NOMO-1 treated with DMSO at 0.1 percent for 48 hours (cell line): ENCODE measurements at regions not wholly inside any gene's neighbourhood (a gene's known extent, or its start where the extent isn't known, plus 50 kb on each side); places are given as distances from the start of the nearest gene placed in this dataset.

Experiments used
- DNase-seq: peaks from one replicate; lab custom pipeline; 2025; ENCODE audit not compliant: unreplicated experiment; lab: John Stamatoyannopoulos, UW

- no peak for DNase-seq
Measured at GRCh38 chr3:46091741-46092701, 64.7 kb upstream of the XCR1 start.

DNA sequence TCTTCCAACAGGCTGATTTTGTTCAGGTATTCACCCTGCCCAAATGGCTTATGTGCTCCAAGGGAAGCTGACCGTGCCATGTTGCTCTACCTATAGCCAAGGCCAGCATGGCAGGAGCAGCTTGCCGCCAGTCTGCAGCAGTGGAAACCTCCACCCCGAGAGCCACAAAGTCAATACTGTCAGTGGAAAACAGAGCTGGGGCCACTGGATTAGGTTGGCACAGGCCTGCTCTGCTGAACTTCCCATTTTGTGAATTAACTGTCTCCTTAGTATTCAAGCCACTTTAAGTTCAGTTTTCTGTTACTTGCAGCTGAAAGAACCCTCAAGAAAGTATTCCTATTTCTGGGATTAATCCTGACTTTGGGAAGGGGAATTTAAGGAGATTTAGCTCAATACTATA lies 63.8 kb upstream of the XCR1 start:
- DNase-seq, result peak; percentile 47

DNA sequence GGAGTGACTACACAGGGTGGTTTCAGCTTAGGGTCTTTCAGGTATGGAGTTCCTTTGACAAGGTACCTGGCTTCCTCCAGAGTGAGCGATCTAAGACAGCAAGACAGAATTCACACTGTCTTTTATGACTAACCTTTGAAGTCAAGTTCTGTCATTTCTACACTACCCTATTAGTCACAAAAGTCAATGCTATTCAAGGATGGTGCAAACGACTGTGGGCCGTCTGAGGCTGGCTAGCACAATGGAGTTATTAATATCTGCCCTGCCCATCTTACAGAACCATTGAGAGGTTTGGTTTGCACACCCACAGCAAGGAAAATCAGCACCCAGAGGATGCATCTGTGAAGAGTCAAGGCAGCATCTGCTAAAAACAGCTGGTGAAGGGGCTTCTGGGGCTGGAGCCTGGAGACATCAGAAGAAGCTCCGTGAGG lies 62.9 kb upstream of the XCR1 start:
- DNase-seq, result peak; percentile 54

DNA sequence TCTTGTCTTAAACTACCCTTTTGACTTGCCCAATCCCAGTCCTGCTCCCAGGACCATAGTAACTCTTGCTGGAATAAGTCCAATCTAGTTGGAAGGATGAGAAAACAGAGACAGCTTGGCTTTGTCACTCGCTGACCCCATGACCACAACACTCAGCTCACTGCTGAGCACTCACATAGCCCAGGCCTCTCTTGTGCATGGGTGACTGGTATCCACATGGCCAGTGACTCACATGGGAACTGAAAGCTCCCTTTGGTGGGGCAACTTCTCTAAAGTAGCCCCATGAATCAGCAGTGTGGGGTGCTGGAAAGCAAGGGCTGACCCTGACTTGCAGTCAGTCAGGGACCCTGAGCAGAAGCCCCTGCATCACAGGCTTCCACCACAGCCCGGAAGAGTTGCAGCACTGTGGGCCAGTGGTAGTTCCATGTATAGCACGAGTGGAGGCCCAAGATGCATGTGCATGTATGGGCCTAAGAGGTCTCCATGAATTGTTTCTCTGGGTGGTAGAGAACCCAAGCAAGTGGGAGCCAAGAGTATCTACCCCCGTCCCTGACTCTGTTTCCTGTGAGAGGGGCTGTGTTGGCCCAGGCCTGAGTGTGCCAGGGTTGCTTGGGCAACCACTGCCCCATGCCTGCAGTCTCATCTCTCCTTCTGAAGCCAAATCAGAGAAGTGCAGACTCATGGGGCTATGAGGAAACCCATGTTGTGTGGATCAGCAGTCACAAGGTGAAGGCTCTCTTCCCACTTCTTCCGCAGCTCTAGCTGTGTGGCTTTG lies 62.1 kb upstream of the XCR1 start:
- DNase-seq, result peak; percentile 97

DNA sequence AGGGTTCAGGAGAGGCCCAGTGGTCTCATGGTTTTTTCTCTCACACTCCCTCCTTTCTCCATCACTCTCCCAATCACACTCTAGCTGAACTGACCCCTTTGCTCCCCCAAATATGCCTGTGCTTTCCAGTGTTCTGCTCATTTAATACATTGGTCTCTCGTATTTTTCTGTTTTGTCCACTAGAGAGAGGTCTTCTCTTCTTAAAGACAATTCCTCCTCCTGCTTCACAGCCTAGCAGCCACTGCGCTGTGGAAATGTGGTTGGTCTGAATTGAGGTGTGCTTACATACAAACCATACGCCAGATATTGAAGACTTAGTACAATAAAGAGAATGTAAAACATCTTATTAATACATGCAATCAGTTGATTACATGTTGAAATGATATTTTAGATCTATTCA lies 60.6 kb upstream of the XCR1 start:
- DNase-seq, result peak; percentile 88

GRCh38 chr3:46086986-46087385 lies 59.7 kb upstream of the XCR1 start:
- no peak for DNase-seq

DNA sequence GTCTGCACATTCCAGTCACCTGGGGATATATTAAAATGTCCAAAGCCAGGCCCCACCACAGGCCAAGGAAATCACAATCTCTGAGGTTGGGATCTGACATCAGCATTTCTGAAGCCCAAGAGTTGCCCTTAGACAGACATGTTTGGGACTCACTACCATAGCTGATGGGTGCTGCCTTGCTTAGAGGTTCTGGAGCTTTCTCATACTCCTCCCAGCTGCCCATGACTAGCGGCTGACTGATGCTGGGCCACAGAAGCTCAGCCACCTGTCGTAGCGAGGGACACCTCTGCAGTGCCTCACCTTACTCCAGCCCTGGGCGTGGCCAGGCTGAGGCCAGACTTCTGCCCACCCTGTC lies 58.8 kb upstream of the XCR1 start:
- no peak for DNase-seq

- DNase-seq, result no peak
Measured at GRCh38 chr3:46085421-46086082, 58.3 kb upstream of the XCR1 start.

DNA sequence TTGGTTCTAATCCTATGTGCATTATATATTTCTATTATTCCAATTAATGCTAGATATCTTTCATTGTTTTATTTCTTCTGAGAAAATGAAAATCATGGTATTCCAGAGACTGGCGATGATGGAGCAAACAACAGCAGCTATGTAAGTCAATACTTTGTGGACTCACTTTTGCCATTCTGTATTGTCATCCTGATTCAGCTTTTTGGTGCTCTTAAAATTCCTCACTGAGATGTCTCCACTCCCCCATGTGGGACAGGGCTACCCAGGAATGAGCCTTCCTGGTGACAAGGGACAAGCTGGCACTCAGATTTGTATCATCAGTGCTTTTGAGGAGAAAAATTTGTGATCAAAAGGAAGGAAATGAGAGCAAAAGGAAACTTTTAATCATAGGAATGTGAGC lies 56.7 kb upstream of the XCR1 start:
- no peak for DNase-seq

DNA sequence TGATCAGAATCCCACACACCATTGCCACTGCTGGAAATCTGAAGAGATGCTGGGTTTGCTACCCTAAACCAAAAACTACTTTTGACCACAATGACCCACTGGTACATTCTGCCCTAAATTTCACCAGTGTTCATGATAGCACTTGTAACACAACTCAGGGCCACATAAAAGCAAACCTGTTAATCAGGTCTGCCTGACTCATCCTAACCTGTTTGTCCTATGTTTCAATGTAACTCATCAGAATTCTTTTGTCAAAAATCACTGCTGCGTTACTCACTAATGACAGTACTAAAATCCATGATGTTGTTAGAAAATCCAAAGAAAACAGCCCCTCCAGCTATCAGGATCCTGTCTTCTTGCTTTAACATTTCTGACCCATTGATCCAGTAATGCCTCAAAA lies 55.6 kb upstream of the XCR1 start:
- DNase-seq, result no peak

DNA sequence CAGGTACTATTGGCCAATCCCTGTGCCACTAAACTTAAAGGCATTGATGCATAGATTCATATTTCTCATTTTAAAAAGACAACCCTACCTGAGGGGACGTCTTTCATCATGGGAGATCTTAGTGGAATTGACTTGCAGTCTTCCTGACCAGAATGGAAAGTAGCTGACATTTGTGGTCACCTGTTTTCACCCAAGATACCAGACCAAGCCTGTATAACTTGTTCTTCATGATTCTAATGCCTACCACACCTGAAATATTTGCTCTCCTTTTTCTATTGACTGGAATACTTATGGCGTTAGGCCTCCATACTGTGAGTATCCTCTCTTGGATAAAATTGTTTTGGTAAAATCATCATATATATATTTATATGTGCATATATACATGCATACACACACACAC lies 54.7 kb upstream of the XCR1 start:
- no peak for DNase-seq

DNA sequence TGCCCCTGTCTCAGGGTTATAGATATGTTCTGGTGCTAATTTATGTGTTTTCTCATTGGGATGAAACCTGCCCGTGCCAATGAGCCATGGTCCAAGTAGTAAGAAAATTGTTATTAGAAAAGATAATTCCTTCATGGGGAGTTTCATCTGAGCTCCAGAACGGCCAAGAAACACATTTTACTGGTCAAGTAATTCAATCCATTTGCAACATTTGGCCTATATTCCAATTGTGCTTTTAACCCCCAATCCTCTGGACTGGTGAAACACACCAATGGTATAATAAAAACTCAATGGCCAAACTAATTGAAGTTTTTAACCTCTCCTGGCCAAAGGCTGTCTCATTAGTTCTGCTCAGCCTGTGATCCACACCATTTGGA lies 53.7 kb upstream of the XCR1 start:
- no peak for DNase-seq

DNA sequence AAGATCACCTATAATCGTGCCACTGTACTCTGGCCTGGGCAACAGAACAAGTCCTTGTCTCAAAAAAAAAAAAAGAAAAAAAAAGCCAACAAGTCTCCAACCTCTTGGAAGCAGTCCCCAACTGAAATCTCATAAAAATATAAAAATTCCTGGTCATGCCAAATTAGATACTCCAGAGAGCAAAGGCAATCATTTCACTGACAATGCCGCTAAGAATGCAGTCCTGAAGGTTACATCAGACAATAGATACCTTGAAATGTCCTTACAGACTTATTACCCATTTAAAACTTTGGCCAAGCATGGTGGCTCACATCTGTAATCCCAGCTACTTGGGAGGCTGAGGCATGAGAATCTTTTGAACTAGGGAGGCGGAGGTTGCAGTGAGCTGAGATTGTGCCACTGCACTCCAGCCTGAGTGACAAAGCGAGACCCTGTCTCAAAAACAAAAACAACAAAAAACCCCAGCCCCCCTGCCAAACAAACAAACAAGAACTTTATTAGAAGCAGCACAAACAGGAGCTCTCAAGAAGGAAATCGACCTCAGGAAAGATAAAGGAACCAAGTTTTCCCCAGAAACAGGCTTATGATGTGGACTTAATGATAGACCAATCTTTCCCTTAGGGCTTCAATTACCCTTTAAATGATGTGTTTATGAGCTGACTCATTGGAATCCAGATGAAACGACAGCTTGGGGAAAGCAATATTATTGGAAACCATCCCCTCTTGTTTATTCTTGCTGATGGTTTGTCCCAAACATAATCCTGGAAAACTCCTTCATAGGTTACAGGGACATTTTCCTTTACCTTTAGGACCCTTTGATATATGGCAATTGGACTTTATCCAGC lies 53.1 kb upstream of the XCR1 start:
- DNase-seq, result no peak

DNA sequence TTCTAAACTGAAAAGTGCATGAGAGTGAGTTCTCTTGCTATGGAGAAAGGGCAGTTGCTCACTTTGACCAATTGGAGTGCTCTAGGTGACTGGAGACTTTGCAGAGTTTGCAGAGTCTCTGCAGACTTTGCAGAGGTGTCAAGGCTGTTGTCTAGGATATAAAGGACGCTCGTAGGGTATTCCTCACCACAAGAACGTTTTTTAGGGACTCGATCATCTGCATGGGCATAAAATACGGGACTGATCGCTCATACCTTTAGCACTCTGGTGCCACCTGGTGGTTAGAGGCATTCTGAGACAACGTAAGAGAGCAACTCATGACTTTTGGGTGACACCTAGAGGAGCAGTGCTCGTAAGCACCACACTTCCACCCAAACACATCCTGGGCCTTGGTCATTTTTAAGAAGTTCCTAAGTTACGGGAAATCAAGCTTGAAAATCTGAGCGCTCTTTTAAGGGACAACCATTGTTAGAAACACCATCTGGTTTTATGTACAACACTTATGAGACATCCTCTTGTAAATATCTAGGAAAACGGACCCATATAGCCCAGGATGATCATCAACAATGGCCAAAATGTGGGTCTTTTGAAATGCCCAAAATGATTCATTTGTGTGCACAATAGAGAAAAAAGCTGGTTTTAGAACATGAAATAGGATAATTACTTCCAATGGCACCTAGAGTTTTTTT lies 51.6 kb upstream of the XCR1 start:
- peak; percentile 84 for DNase-seq
